Activated T-helper 17 cell treated with anti-CD3 and anti-CD28 coated beads, Interleukin-2, amount 50 U/mL, for 72 hours (primary cell): ENCODE measurements at regions not wholly inside any gene's neighbourhood (a gene's known extent, or its start where the extent isn't known, plus 50 kb on each side); places are given as distances from the start of the nearest gene placed in this dataset.

Experiments used
- ATAC-seq: fragments of 150-1000 bp; cut with Tn5 transposase; replicated peaks from 2 replicates; pipeline ENCODE4 v1.10.0; 2021; ENCODE audit warnings: mild to moderate bottlenecking, moderate library complexity
- H3K27ac Mint-ChIP-seq: one replicate; pipeline ENCODE4 v1.8.0; 2022; ENCODE audit warnings: mixed read lengths
- H3K27me3 Mint-ChIP-seq: one replicate; pipeline ENCODE4 v1.8.0; 2022; ENCODE audit warnings: mixed read lengths
- H3K36me3 Mint-ChIP-seq: one replicate; pipeline ENCODE4 v1.8.0; 2022; ENCODE audit warnings: low read depth, mild to moderate bottlenecking, mixed read lengths
- H3K4me1 Mint-ChIP-seq: one replicate; pipeline ENCODE4 v1.8.0; 2022; ENCODE audit warnings: mixed read lengths
- H3K4me3 Mint-ChIP-seq: one replicate; pipeline ENCODE4 v1.8.0; 2022; ENCODE audit warnings: mild to moderate bottlenecking, mixed read lengths
- H3K9me3 Mint-ChIP-seq: one replicate; pipeline ENCODE4 v1.8.0; 2022; ENCODE audit warnings: mixed read lengths

GRCh38 chr13:31081316-31081715 lies 80.4 kb downstream of the HSPH1 start:
- ATAC-seq, result no peak
- Mint-ChIP-seq H3K9me3 (no peaks in the 10 kb centered on the region), H3K4me1 (peaks cover 5% of the 10 kb centered on the region), H3K27ac (no peak overlapping the region), H3K27me3 (peaks cover 12% of the 10 kb centered on the region), H3K4me3 (no peak overlapping the region), H3K36me3 (no peaks in the 10 kb centered on the region)

DNA sequence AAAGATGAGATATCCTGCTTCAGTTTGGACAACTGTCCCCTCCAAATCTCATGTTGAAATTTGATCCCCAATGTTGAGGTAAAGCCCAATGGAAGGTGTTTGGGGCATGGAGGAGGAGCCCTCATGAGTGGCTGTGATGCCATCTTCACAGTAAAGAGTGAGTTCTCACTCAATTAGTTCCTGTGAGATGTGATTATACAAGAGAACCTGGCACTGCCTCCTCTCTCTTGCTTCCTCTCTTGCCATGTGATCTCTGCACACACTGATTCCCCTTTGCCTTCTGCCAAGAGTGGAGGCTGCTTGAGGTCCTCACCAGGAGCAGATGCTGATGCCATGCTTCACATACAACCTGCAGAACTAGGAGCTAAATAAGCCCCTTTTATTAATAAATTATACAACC lies 86.9 kb downstream of the HSPH1 start:
- no peaks in the 10 kb centered on the region for H3K36me3 Mint-ChIP-seq
- H3K9me3 Mint-ChIP-seq, result no peaks in the 10 kb centered on the region
- H3K27ac Mint-ChIP-seq, result no peak overlapping the region
- peak overlapping the region; percentile 30 for H3K4me3 Mint-ChIP-seq
- H3K27me3 Mint-ChIP-seq, result peaks cover 6% of the 10 kb centered on the region
- H3K4me1 Mint-ChIP-seq, result peaks cover 14% of the 10 kb centered on the region
- ATAC-seq, result no peak

DNA sequence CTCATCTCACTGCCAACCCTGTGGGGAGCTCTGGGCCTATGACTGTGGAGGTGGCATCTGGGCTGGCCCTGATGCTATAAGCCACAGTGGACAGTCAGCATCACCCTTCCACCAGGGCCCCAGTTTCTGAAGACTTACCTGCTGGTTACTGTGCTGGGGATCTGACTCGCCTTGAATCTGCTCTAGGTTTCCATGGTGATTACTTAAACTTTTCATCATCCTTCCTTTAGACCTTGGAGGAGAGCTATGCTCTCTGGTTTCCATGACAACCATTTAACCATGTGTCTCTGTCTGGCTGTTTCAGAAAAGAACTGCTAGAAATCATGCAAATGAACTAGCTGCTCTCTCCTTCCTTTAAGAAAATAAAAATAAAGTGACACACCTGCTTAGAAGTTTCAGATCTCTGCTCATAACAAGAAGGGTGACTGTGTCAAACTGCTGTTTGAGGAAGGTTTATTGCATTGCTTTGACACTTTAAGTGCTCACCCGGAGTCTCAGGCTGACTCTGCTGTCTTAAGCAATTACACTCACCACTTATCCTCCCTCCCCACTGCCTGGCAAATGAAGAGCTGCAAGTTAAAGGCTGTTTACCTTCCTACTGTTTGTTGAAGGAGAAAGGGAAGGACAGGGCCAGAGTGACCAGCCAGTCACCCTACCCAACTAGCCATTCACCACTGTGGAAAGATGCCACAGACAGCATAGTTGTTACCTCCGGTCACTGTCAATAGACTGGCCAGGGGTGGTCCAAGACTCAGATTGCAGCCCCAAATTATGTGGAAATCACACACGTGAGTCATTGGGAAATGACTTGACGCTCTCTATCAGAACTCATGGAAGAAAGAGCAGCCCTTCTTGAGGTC lies 87.6 kb downstream of the HSPH1 start:
- H3K27ac Mint-ChIP-seq, result no peak overlapping the region
- H3K4me3 Mint-ChIP-seq, result peak overlapping the region; percentile 30
- peaks cover 6% of the 10 kb centered on the region for H3K27me3 Mint-ChIP-seq
- peaks cover 14% of the 10 kb centered on the region for H3K4me1 Mint-ChIP-seq
- peak; percentile 88 for ATAC-seq
- no peaks in the 10 kb centered on the region for H3K9me3 Mint-ChIP-seq
- no peaks in the 10 kb centered on the region for H3K36me3 Mint-ChIP-seq

DNA sequence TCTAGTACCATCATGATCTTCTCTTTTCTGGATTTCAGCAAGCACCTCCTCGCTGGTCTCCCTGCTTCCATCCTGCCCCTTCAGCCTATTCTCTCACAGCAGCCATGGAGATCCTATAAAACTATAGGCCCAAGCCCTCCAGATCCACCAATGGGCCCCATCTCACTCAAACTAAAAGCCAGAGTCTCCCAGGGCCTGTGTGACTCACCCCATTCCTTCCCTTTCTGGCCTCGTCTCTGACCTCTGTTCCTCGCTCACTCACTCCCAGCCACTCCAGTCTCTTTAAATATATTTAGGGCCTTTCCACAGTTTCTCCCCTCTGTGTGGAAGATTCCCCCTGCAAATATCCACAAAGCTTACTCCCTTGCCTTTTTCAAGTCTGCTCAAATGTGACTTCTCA lies 89.7 kb downstream of the HSPH1 start:
- H3K36me3 Mint-ChIP-seq, result no peaks in the 10 kb centered on the region
- no peaks in the 10 kb centered on the region for H3K9me3 Mint-ChIP-seq
- no peak overlapping the region for H3K27ac Mint-ChIP-seq
- H3K4me3 Mint-ChIP-seq, result no peak overlapping the region
- peaks cover 18% of the 10 kb centered on the region for H3K4me1 Mint-ChIP-seq
- peaks cover 6% of the 10 kb centered on the region for H3K27me3 Mint-ChIP-seq
- no peak for ATAC-seq

- H3K27ac Mint-ChIP-seq, result no peak overlapping the region
- H3K4me3 Mint-ChIP-seq, result no peak overlapping the region
- no peaks in the 10 kb centered on the region for H3K36me3 Mint-ChIP-seq
- H3K4me1 Mint-ChIP-seq, result peaks cover 14% of the 10 kb centered on the region
- no peaks in the 10 kb centered on the region for H3K9me3 Mint-ChIP-seq
- no peak for ATAC-seq
- H3K27me3 Mint-ChIP-seq, result no peaks in the 10 kb centered on the region
Measured at GRCh38 chr13:31069808-31070534, 91.7 kb downstream of the HSPH1 start.

DNA sequence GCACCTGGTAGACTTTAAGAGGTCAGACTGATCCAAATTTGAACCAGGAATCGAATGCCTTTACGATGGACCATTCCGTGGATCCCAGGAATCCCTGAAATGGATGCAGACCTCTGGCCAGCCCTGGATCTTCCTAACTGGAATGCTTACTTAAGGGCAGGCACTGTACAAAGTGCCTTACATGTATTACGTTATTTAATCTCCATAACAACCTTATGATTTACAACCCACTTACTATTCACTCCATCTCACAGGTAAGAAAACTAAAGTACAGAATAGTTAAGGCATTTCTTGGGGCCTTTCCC lies 93.6 kb downstream of the HSPH1 start:
- Mint-ChIP-seq H3K4me3 (no peak overlapping the region), H3K36me3 (no peaks in the 10 kb centered on the region), H3K4me1 (peaks cover 19% of the 10 kb centered on the region), H3K9me3 (peaks cover 5% of the 10 kb centered on the region), H3K27me3 (no peaks in the 10 kb centered on the region), H3K27ac (no peak overlapping the region)
- ATAC-seq, result no peak

- H3K4me3 Mint-ChIP-seq, result peak overlapping the region; percentile 9
- peaks cover 19% of the 10 kb centered on the region for H3K4me1 Mint-ChIP-seq
- peak; percentile 83 for ATAC-seq
Measured at GRCh38 chr13:31067416-31068118, 94.1 kb downstream of the HSPH1 start.

GRCh38 chr13:31064636-31065035 lies 97.1 kb downstream of the HSPH1 start:
- Mint-ChIP-seq H3K4me3 (peak overlapping the region; percentile 53), H3K36me3 (no peaks in the 10 kb centered on the region), H3K4me1 (peaks cover 19% of the 10 kb centered on the region), H3K27ac (peak overlapping the region; percentile 80), H3K27me3 (no peaks in the 10 kb centered on the region), H3K9me3 (peaks cover 5% of the 10 kb centered on the region)
- peak; percentile 56 for ATAC-seq

More at GRCh38 chr13:31067416-31068118, 94.1 kb downstream of the HSPH1 start:
- Mint-ChIP-seq H3K27ac (peak overlapping the region; percentile 15), H3K36me3 (no peaks in the 10 kb centered on the region), H3K27me3 (no peaks in the 10 kb centered on the region), H3K9me3 (peaks cover 5% of the 10 kb centered on the region)

GRCh38 chr13:31063772-31064171 lies 97.9 kb downstream of the HSPH1 start:
- H3K9me3 Mint-ChIP-seq, result peaks cover 5% of the 10 kb centered on the region
- ATAC-seq, result peak; percentile 63
- peak overlapping the region; percentile 80 for H3K27ac Mint-ChIP-seq
- H3K27me3 Mint-ChIP-seq, result no peaks in the 10 kb centered on the region
- H3K4me1 Mint-ChIP-seq, result peaks cover 19% of the 10 kb centered on the region
- H3K36me3 Mint-ChIP-seq, result no peaks in the 10 kb centered on the region
- H3K4me3 Mint-ChIP-seq, result peak overlapping the region; percentile 53

GRCh38 chr13:31060655-31061054 lies 101.0 kb downstream of the HSPH1 start:
- H3K4me1 Mint-ChIP-seq, result peaks cover 14% of the 10 kb centered on the region
- no peaks in the 10 kb centered on the region for H3K36me3 Mint-ChIP-seq
- no peak overlapping the region for H3K27ac Mint-ChIP-seq
- H3K27me3 Mint-ChIP-seq, result no peaks in the 10 kb centered on the region
- H3K4me3 Mint-ChIP-seq, result no peak overlapping the region
- H3K9me3 Mint-ChIP-seq, result peaks cover 5% of the 10 kb centered on the region
- ATAC-seq, result no peak

DNA sequence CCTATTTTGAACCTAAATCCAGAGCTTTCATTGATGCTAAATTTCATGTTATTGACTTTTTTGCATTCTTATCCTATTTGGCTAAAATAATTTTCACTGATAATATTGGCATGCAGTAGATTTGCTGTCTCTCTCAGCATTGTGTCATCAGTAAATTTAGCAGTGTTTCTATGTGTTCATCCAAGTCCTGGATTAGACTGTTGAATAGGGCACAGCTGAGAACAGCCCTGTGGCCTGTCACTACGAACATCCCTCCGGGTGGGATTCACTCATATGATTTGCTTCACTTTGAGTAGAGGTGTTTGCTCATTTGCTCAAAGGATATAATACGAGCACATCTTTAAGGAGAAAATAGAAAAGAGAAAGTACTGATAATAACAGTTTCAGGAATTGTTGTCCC lies 101.5 kb downstream of the HSPH1 start:
- no peak for ATAC-seq
- H3K27ac Mint-ChIP-seq, result no peak overlapping the region
- peaks cover 14% of the 10 kb centered on the region for H3K4me1 Mint-ChIP-seq
- H3K9me3 Mint-ChIP-seq, result peaks cover 5% of the 10 kb centered on the region
- no peak overlapping the region for H3K4me3 Mint-ChIP-seq
- no peaks in the 10 kb centered on the region for H3K27me3 Mint-ChIP-seq
- H3K36me3 Mint-ChIP-seq, result no peaks in the 10 kb centered on the region

DNA sequence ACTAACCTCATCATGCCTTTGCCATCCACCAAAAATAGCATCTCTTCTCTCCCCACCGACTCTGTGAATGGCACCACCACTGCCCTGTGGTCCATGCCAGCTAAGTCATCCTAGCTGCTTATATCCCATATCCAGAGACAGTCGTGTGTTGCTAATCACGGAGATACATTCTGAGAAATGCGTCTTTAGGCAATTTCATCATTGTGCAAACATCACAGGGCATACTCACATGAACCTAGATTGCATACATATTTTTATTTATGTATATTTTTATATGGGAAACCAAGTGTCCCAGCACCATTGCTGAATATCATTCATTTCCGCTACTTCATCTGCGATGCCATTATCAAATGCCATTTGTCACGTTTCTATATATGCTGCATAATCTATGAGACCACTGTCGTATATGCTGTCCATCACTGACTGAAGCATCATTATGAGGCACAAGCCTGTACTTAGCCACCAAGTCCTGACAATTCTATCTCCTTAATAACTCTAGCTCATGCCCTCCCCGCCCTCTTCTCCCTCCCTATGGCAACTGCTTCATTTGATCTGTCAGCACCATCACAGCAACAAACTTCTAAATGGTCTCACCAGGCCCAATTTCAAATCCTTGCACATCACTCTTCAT lies 104.2 kb downstream of the HSPH1 start:
- no peaks in the 10 kb centered on the region for H3K9me3 Mint-ChIP-seq
- H3K36me3 Mint-ChIP-seq, result no peaks in the 10 kb centered on the region
- no peak overlapping the region for H3K4me3 Mint-ChIP-seq
- no peaks in the 10 kb centered on the region for H3K27me3 Mint-ChIP-seq
- ATAC-seq, result no peak
- H3K4me1 Mint-ChIP-seq, result no peaks in the 10 kb centered on the region
- no peak overlapping the region for H3K27ac Mint-ChIP-seq

DNA sequence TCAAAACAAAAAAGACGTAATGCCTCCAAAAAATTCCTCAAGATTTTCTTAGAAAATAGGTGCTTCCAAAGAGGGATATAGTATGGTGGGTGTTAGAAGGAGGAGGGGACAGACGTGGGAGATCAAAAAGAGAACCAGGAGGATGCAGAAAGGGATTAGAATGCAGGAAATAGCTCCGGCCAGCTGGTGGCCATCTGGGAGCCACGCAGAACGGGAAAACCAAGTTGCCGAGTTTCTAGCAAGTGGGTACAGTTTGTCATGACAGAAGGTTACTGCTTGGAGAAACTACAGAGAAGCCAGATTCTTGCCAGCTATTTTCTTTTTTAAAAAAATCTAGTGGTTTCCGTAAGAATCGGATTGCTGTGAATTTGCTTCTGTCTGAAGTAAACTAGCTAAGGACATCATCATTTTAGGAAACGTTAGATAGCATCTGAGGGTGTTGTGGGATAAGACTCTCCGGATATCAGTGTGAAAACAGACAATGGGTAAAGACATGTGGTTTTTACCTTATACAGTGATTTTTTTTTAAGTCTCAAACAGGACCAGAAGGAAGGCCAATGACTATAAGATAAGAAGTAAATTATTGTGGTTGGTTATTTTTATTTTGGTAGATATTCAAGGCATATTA lies 104.9 kb downstream of the HSPH1 start:
- H3K27ac Mint-ChIP-seq, result no peak overlapping the region
- no peaks in the 10 kb centered on the region for H3K9me3 Mint-ChIP-seq
- H3K36me3 Mint-ChIP-seq, result no peaks in the 10 kb centered on the region
- ATAC-seq, result peak; percentile 66
- peaks cover 3% of the 10 kb centered on the region for H3K27me3 Mint-ChIP-seq
- H3K4me1 Mint-ChIP-seq, result peaks cover 1% of the 10 kb centered on the region
- H3K4me3 Mint-ChIP-seq, result no peak overlapping the region

DNA sequence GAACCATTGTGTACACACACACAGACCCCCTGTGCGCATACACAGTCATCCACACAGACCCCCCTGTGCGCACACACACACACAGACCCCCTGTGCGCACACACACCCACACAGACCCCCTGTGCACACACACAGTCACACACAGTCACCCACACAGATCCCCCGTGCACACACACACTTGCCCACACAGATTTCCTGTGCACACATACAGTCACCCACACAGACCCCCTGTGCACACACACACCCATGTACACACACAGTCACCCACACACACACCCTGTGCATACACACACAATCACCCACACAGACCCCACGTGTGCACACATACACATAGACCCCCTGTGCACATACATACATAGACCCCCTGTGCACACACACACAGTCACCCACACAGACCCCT lies 106.1 kb downstream of the HSPH1 start:
- H3K36me3 Mint-ChIP-seq, result no peaks in the 10 kb centered on the region
- no peak overlapping the region for H3K27ac Mint-ChIP-seq
- no peaks in the 10 kb centered on the region for H3K9me3 Mint-ChIP-seq
- no peak overlapping the region for H3K4me3 Mint-ChIP-seq
- peaks cover 8% of the 10 kb centered on the region for H3K27me3 Mint-ChIP-seq
- peaks cover 9% of the 10 kb centered on the region for H3K4me1 Mint-ChIP-seq
- ATAC-seq, result no peak
